ENCODE measurements at regions not wholly inside any gene's neighbourhood (a gene's known extent, or its start where the extent isn't known, plus 50 kb on each side); places are given as distances from the start of the nearest gene placed in this dataset.

DNA sequence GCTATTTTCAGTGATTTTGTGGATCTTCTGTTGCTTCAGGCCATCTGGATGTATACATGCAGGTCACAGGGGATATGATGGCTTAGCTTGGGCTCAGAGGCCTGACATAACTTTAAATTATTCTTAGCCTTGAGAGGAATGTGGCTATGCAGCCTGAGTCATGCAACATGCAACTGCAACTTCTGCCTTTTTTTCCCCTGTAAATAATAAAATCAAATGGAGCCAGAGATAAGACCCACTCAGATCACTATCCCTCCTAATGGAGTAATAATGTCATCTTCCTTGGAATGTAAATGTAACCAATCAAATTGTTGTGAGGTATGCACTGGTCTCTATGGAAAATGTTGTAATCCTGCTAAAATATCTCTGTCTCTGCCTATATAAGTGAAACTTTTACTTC lies 54.9 kb downstream of the MAGEB17 start:
- DNase-seq (ENCODE audit: low read depth), result peak; percentile 36

DNA sequence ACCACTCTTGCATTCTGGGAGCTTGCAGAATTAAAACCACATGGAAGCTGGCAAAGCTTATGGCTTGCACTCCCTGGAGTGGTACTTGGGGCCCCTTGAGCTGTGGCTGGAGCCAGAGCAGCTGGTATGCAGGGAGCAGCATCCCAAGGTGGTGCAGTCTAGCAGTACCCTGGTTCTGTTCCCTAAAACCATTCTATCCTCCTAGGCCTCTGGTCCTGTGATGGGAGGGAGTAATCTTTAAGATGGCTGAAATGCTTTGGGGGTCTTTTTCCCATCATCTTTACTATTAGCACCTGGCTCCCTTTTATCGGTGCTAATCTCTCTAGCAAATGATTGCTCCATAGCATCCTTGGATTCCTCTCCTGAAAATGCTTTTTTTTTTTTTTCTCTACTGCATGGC lies 56.1 kb downstream of the MAGEB17 start:
- DNase-seq (ENCODE audit: low read depth), result no peak

DNA sequence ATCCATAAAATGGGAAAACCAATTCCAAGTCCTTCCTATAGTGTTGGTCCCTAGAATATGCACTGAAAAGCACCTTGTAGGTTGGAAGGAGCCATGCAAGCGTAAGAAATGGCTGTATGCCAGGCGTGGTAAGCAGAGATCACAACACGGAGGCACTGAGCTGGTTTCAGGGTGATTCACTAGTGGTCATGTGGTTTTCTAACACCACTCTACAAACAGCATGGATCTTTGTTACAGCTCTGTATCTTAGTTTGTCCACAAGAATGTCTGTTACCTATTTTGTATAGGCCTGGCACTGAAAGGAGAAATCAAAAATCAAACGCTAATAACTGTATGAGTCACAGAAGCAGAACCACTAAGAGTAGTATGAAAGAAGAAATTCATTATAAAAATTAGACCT lies 71.9 kb downstream of the MAGEB17 start:
- peak; percentile 72 for DNase-seq (ENCODE audit: low read depth)

DNA sequence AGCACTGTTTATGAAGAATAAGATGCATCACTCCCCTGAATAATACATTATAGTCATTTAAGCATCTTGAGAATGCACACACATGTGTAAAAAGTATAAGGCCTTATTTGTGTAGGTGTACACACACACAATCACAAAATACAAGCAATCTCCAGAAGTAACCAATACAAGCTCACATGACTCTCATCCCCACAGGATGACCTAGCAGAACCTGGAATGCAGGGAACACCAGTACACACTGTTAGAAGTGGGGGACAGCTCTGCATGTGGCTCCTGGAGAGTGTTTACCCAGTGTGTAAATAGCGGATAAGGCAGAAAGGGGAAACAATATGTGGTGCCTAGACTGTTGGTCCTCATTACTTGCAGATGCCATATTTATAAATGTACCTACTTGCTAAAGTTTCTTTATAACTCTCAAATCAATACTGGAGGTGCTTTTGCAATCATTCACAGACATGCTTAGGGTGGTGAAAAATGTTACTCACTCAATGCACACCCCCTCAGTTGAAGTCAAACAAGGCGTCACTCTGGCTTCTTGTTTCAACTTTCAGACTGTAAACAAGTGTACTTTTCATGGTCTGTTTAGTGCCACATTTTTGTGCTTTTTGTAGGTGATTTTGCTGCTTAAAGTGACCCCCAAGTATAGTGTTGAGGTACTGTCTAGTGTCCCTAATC lies 73.1 kb downstream of the MAGEB17 start:
- DNase-seq (ENCODE audit: low read depth), result no peak

DNA sequence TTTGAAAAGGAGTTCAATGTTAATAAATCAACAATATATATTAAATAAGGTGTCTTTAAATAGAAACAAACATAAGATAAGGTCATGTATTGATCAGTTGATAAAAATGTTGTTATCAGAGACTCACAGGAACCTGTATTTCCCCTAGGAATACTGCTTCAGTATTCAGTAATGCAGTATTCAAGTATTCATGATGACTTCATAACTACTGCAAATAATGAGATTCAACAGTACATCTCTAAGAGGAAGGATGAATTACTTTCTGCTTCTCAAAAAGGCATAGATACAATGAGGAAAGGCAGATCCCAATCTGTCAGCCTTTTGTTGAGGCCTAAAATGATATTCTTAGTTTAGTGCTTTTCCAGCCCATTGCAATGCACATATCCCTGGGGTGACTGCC lies 73.7 kb downstream of the MAGEB17 start:
- no peak for DNase-seq (ENCODE audit: low read depth)

DNA sequence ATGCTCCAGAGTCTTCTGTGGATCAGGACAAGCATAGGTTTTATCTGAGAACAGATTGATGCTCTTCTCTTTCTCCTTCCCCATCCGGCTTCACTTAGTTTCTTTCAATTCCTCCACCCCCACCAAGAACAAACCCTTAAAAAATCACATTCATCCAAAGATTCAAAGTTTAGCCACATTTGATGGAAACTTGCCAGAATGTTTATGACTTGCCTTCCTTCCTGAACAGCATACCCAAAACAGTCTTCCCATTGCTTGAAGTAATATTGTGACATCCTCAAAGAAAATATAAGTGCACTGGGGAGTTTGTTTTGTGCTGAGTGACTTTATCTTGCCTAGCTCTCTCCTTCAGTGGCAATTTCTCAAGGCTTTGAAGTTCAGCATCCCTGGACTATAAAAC lies 83.0 kb downstream of the MAGEB17 start:
- no peak for DNase-seq (ENCODE audit: low read depth)

DNA sequence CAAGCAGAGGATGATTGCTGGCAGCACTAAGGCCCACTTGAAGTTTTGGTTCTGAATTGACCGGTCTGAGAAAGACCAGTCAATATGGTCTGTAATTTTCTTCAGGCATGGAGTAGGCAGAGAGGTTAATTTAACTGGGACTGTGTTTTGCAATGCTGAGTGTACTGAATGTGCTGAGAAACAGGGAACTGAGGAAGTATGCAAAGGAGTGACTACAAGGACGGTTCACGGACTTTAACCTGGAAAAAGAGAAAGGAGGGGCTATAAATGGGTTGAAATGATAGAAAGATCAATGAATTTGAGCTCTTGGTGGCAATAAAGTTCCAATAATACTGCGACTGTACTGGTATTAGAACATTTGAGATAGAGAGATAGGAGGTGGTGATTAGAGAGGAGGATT lies 84.5 kb downstream of the MAGEB17 start:
- no peak for DNase-seq (ENCODE audit: low read depth)

DNA sequence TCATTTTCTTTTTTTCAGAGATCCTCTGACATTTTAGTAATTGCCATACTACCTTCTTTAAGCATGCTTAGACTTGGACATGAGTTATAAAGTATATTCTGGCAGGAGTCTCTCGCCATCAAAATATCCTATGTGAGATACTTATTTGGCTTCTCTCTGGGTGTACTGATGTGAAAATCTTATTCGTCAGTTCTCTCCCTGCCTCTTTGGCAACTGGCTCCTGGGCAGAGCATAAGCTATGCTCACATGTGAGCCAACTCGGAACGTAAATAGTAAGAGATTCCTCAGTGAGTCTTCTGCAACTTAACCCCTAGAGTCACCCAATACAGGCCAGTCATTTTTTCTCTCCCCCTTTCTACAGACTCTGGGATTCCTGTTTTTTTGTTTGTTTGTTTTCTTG lies 91.6 kb downstream of the MAGEB17 start:
- no peak for DNase-seq (ENCODE audit: low read depth)

DNA sequence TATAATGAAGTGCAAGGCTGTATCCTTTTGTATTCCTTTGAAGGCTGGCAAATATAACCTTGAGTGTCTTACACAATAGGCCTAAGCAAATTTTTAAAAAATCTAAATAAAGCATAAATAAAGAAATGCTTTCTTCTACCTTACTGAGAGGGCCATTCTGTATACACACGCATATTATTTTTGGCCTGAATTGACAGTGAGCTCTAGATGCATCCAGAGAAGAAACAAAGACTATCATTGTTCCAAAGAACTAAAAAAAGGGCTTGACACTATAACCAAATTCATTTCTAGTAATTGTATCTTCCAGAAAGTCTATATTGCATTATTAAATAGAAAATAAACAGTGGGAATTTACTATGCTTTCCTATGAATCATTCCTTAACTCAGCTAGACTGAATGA lies 100.2 kb downstream of the MAGEB17 start:
- no peak for DNase-seq (ENCODE audit: low read depth)

DNA sequence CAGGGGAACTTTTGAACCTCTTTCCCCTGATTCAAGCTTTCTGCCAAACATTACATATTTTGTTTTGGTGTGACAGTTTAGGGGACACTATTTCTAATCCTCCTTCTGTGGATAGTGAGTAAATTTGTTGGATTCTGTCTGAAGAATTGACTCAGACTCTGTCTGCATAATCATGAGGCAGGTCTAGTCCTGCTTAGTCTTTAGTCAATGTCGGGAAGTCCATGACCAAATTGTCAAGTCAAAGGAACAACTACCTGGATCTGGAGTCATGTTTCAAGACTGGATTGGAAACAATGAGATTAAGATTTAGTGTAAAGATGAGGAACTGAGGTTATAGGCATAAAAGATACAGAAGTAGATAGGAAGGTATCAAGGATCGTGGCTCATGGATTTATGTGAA lies 100.9 kb downstream of the MAGEB17 start:
- no peak for DNase-seq (ENCODE audit: low read depth)

DNA sequence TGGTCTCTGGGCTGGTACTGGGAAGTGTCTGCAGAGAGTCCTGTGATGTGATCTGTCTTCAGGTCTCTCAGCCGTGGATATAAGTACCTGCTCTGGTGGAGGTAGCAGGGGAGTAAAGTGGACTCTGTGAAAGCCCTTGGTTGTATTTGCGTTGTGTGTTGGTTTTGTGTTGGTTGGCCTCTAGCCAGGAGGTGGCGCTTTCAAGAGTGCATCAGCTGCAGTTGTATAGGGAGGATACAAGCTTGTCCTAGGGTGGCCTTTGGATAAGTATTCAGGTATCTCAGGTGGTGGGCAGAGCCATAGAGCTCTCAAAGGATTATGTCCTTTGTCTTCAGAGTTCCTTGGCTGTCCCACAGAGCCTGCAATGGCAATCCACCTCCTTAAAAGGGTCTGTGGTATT lies 111.6 kb downstream of the MAGEB17 start:
- DNase-seq (ENCODE audit: low read depth), result no peak

DNA sequence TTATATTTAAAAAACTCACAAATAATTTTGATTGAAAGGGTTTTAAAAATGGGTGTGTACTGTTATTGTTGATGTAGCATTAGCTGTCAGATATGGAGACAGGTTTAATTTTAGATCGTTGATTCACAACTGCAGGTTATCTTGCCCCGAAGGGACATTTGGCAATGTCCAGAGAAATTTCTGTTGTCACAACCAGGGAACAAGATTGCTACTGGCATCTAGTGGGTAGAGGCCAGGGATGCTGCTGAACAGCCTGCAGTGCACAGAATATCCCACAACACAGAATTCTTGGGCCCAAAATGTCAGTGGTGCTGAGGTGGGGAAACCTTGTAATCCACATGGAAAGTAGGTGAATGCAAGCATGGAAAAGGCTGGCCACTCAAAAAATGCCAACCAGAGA lies 114.9 kb downstream of the MAGEB17 start:
- DNase-seq (ENCODE audit: low read depth), result no peak

DNA sequence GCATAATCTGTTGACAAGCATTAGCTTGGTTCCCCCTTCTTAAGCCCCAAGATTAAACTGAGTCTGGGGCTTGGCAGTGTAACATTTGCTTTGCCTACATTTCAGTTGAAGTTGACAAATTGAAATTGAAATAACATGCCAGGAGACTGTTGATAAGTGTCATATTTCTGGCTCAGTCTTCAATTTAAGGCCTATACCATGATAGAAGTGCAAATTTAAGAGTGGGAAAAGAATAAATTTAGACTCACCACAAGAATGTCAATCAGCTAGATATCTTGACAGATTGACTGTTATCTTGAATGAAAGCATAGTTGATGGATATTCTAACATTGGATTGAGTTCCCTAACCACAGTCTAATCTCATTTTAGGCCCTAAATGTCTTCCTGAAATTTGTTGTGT lies 117.6 kb downstream of the MAGEB17 start:
- no peak for DNase-seq (ENCODE audit: low read depth)

DNA sequence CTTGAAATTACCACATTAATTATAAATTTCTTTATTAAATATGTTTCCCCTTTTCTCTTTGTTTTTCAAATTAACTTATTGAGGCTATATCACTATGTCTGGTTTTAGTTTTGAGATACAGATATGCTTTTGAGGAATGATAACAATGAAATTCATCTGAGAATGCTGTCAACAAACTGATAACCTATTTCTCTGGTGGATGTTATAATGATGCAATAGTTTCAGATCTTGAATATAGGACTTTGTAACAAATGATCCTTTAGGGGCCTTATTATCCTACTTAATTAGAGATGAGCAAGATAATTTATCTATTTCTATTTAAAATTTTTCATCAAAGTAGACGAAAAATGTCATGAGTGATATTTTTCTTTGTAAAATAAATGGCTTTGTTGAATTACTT lies 123.7 kb downstream of the MAGEB17 start:
- no peak for DNase-seq (ENCODE audit: low read depth)

DNA sequence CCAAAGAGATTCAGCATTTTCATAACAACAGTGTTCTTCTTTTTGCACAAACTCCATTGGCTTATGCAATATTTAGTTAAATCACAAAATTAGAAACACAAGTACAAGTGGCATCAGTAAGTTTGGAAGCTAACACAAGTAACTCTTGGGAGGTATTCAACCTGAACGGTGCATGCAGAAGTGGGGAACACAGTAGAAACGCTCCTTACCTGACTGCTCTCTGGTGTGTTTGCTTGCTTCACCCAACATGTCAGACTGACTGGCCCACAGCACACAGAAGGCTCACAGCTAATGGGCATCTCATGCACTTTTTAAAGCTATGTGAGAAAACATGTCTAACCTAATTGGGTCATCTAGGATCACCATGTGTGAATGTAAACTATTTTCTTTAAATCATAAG lies 133.6 kb downstream of the MAGEB17 start:
- no peak for DNase-seq (ENCODE audit: low read depth)

DNA sequence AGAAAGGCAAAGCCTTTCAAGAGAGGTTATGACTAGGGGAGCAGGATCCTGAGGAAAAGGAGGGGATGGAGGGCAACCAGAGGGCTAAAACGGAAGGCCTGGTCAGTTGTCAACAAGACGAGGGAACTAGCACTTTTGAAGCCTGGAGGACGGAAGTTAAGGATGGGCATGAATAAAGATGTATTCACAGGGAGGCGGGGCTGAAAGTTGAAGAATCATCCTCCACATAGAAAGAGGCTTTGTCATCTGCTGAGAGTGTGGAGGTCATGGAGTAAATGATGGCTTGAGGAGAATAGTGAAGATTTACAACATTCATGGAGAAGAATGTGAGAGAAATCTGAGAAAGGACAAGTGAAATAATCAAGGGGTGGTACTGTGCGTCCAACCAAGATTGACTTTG lies 137.5 kb downstream of the MAGEB17 start:
- no peak for DNase-seq (ENCODE audit: low read depth)

DNA sequence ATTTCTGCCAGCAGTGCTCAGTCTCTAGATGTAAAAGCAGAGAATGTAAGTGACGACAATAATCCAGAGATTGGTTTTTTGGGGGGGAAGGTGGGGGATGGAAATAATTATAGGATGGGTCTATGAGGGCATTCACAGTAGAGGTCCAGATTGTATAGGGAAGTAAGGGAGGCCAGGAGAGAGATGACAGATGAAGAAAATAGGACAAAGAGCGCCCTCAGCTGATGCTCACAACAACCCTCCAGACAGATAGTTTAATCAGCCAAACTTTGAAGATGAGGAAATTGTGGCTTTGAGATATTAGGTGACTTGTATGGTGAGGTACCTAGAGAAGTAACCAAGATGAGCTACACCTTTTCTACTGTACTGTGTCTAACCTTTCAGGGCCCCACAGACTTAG lies 137.9 kb downstream of the MAGEB17 start:
- DNase-seq (ENCODE audit: low read depth), result no peak

DNA sequence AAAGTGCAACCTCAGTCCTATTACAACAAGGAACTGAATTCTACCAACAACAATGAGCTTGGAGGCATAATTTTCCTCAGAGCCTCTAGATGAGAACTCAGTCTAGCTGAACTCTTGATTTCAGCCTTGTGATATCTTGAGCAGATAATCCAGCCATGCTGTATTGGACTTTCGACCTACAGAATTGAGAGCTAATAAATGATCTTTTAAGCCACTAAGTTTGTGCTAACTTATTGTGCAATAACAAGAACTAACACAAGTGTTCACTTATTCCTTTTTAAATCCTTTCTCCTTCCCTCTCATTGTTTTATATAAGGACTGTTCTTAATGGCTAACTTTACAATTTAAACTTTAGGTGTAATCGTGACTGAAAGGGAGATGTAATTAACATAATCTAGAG lies 140.7 kb downstream of the MAGEB17 start:
- DNase-seq (ENCODE audit: low read depth), result no peak

DNA sequence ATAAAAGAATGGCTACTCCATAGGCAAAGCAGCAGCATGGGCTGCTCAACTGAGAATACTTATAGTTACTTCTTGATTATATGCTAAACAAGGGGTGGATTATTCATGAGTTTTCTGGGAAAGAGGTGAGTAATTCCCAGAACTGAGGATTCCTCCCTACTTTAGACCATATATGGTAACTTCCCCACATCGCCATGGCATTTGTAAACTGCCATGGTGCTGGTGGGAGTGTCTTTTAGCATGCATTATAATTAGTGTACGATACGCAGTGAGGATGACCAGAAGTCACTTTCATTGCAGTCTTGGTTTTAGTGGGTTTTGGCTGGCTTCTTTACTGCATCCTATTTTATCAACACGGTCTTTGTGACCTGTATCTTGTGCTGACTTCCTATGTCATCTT lies 141.5 kb downstream of the MAGEB17 start:
- no peak for DNase-seq (ENCODE audit: low read depth)

DNA sequence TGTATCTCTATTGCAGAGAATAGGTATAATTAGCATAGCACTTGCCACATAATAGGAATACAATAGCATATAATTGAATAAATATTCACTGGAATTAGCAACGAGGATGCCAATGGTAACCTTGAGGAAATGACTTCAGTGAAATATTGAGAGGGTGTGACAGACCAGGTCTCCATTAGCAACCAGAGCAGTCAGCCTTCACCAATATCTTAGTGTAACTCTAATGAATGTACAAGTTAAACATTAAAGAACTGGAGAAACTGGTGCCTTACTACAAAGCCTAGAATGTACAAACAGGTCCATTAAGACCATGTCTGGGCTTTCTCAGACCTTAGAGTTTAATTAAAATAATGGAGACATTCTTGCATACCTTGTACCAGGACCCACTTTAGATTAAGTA lies 143.0 kb downstream of the MAGEB17 start:
- DNase-seq (ENCODE audit: low read depth), result no peak

DNA sequence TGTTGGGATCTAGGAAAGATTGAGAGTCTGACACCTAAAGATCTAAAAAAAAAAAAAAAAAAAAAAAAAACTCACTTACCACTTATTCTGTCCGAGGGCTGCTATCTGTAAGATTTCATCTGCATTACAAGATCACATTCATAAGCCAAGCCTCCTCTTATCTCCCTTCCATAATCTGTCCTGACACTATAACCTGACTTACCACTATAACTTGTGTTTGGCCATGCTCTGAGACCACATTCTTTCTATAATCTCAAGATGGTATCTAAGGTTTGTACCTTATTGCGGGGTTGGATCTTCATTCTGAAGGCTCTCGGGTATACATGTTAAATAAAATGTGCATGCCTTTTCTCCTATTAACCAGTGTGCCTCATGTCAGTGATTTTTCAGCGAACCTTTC lies 144.4 kb downstream of the MAGEB17 start:
- no peak for DNase-seq (ENCODE audit: low read depth)

DNA sequence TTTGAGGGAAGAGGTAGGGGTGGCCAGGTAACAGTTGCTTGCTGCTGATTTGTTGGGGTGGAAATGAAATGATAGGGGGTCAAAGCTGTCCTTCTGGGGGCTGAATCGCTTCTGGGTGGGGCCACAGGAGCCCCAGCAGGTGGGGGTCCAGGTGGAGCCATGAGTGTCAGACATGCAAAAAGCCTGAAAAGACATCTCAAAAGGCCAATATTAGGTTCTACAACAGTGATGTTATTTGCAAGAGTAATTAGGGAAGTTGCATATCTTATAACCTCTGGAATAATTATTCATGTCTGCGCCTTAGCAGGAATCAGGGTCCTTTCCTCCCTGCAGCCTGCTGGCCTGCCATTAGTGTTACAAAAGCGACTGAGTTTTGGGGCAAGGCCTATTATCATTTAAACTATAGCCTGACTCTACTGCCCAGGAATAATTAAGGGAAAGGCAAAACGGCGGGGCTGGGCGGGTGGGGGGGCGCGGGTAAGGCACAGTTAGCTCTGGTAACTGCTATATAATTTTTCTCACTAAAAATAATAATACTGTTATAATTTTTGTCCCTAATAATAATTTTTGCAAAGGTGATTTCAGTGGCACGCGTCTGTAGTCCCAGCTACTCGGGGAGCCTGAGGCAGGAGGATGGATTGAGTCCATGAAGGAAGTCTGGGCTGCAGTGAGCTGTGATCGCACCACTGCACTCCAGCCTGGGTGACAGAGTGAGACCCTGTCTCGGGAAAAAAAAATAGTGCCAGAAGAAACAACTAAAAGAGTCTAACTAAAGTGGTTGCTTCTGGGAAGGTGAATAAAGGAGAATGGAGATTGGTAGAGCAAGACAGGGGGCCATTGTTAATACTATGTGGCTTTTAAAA lies 145.7 kb downstream of the MAGEB17 start:
- no peak for DNase-seq (ENCODE audit: low read depth)

DNA sequence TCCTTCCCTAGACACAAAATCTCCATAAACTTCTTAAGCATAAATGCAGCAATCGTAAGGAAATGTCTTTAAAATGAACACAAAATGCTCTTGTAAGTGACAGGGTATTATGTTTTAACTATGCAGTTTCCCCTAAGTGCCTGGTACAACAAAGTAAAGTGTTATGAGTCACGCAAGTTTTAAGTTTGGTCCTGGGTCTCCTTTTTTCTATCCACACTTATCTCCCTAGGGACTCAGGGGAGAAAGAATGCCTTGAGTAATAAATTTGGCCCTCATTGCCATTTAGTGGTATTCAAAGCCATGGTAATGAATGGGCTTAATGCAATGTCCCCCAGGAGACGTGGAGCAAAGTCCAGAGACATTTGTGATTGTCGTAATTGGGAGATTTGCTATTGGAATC lies 149.1 kb downstream of the MAGEB17 start:
- no peak for DNase-seq (ENCODE audit: low read depth)

DNA sequence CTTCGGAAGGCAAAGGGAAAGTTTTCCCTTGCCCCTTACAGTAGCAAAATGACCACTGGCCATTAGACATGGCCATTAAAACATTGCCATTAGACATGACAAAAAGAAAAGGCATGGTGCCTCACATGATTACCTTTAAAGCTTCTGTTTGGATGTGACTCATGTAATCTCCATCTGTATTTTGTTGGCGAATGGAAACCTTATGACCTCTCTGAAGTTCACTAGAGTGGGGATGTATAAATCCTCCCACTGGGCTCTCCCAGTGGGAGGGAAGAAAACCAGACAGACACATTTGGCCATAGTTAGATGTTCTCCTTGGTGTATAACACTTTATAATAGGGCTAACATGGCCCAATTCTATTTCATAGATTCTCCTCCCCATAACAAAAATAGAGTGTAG lies 152.6 kb downstream of the MAGEB17 start:
- DNase-seq (ENCODE audit: low read depth), result peak; percentile 23

All from non-pigmented ciliary epithelial cell (primary cell).